Right lobe of liver (tissue), 4 donors: ENCODE measurements at regions not wholly inside any gene's neighbourhood (a gene's known extent, or its start where the extent isn't known, plus 50 kb on each side); places are given as distances from the start of the nearest gene placed in this dataset.

ENCODE experiments used
- POLR2A ChIP-seq: fragments of 450-650 bp; IDR thresholded peaks from one replicate; pipeline ENCODE4 v1.6.1; 2017; ENCODE audit warnings: antibody characterized with exemption, mild to moderate bottlenecking
- TF ChIP-seq, protein P1 (sequence below), 4 donors: fragments of 200-600 bp in 3 of 4; fragments of 450-650 bp in 1 of 4; IDR thresholded peaks; one replicate each; pipeline versions ENCODE4 v1.5.1 to v1.8.0; 2016 to 2022; ENCODE audit warnings: antibody characterized with exemption in 4 of 4, mild to moderate bottlenecking in 2 of 4
- donor health status: DM: no; HTN: no; CAD: no.
- donor health status: DM: no; HTN: no; CAD: no.
- donor health status: DM: no; HTN: yes; CAD: no.

DNA sequence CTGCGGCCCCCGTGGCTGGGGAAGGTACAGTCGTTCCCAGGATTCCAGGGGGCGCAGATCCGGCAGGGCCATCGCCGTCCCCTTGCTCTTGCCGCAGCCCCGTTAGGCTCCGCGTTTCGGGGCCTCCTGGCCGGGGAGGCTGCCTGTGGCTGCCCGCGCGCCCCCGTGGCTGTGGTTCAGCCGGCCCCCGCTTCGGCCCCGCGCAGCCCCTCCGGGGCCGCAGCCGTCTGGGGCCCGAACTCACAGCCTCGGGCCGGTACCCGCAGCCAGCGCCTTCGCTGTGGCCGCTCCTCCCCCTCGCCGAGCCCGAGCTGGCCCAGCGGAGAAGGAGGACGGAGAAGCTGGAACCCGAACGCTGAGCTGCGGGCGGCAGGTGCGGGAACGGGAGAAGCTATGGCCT, 1826.9 kb upstream of the DEFB115 start:
- no peak for TF ChIP-seq POLR2A
- TF ChIP-seq, protein P1, sequence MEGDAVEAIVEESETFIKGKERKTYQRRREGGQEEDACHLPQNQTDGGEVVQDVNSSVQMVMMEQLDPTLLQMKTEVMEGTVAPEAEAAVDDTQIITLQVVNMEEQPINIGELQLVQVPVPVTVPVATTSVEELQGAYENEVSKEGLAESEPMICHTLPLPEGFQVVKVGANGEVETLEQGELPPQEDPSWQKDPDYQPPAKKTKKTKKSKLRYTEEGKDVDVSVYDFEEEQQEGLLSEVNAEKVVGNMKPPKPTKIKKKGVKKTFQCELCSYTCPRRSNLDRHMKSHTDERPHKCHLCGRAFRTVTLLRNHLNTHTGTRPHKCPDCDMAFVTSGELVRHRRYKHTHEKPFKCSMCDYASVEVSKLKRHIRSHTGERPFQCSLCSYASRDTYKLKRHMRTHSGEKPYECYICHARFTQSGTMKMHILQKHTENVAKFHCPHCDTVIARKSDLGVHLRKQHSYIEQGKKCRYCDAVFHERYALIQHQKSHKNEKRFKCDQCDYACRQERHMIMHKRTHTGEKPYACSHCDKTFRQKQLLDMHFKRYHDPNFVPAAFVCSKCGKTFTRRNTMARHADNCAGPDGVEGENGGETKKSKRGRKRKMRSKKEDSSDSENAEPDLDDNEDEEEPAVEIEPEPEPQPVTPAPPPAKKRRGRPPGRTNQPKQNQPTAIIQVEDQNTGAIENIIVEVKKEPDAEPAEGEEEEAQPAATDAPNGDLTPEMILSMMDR (IDR thresholded peaks at IDR 0.05): no peak
